A673 (cell line): ENCODE measurements at regions not wholly inside any gene's neighbourhood (a gene's known extent, or its start where the extent isn't known, plus 50 kb on each side); places are given as distances from the start of the nearest gene placed in this dataset.

Experiments
- CTCF ChIP-seq: fragments of 300-800, 200-600 bp; sonication (generic); conservative IDR thresholded peaks from 2 replicates; pipeline ENCODE4 v1.5.1; 2017; ENCODE audit warnings: low read depth, mild to moderate bottlenecking, antibody characterized with exemption, low read length, moderate library complexity, mixed read lengths
- EZH2 ChIP-seq: fragments of 200-600 bp; sonication (generic); IDR thresholded peaks from 2 replicates; pipeline ENCODE4 v1.6.1; 2017; ENCODE audit warnings: borderline replicate concordance, low read depth, mild to moderate bottlenecking, mixed read lengths, antibody characterized with exemption, low read length; ENCODE audit not compliant: poor library complexity, severe bottlenecking

- TF ChIP-seq CTCF (no peak), EZH2 (no peak)
Observed at GRCh38 chr16:63813862-63814261, 1308.0 kb downstream of the CDH11 start.
